Cardiac muscle cell (in vitro differentiated cells and primary cell): ENCODE measurements at regions not wholly inside any gene's neighbourhood (a gene's known extent, or its start where the extent isn't known, plus 50 kb on each side); places are given as distances from the start of the nearest gene placed in this dataset.

Source experiments
- DNase-seq, 2 donors: peaks; one replicate each; pipeline versions ENCODE4 v3.0.0 to v3.0.0-alpha.2; 2010 to 2017; ENCODE audit warnings: low read depth in 1 of 2, low spot score in 1 of 2
- H3K27ac ChIP-seq: fragments of 200-600 bp; sonication (generic); 2 replicates; pipeline ENCODE4 v1.5.1; 2016
- H3K27me3 ChIP-seq: fragments of 200-600 bp; sonication (generic); 2 replicates; pipeline ENCODE4 v1.6.0; 2016; ENCODE audit warnings: control low read depth
- H3K36me3 ChIP-seq: fragments of 200-600 bp; sonication (generic); 2 replicates; pipeline ENCODE4 v1.5.1; 2016; ENCODE audit warnings: control low read depth
- H3K4me1 ChIP-seq: fragments of 200-600 bp; sonication (generic); 2 replicates; pipeline ENCODE4 v1.8.1; 2017; ENCODE audit warnings: low read depth, mild to moderate bottlenecking, mixed run types
- H3K4me3 ChIP-seq: fragments of 200-600 bp; sonication (generic); 2 replicates; pipeline ENCODE4 v1.5.1; 2016; ENCODE audit warnings: mild to moderate bottlenecking
- H3K9me3 ChIP-seq: fragments of 200-600 bp; sonication (generic); 2 replicates; pipeline ENCODE4 v1.5.1; 2017; ENCODE audit warnings: low read depth, mild to moderate bottlenecking, control low read depth
- TF ChIP-seq, protein P1 (sequence below): IDR thresholded peaks from 2 replicates; pipeline ENCODE4 v1.5.1; 2012; ENCODE audit warnings: low read depth, mild to moderate bottlenecking, low read length

DNA sequence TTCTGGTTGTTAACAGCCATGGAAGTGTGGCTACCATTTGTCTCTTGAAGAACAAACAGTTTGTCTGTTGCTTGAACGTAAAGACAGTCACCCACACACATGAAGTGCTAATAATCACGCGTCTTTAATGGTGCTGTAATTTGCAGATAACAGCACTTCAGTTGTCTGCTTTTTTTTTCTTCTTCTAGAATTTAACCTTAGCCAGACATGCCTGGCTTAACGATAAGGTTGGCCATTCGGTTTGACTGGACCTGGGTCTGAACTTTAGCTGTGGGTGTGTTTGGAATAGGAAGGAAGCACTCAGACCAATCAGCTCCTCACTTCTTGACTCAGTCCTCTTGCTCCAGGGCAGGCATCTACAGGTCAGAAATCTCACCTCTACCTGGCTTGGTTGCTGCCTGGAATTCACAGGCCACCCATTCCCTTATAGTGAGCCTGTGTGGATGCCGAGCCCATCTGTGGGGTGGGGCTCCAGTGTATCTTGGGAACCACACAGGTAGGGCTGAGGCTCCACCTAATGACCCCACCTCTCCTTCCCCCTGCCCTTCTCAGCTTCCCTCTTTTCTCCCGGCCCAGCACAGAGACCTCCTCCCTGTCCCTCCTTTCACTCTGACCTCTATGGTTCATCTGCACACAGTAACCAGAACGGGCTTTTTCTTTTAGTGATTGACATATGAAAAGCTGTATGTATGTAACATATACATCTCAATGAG is 246.4 kb upstream of the PWP1 start:
- Histone ChIP-seq H3K4me3 (no peak overlapping the region), H3K36me3 (no peaks in the 10 kb centered on the region), H3K4me1 (no peaks in the 10 kb centered on the region), H3K27ac (no peak overlapping the region), H3K9me3 (no peaks in the 10 kb centered on the region), H3K27me3 (no peaks in the 10 kb centered on the region)
- no peak for DNase-seq
- TF ChIP-seq, protein P1, sequence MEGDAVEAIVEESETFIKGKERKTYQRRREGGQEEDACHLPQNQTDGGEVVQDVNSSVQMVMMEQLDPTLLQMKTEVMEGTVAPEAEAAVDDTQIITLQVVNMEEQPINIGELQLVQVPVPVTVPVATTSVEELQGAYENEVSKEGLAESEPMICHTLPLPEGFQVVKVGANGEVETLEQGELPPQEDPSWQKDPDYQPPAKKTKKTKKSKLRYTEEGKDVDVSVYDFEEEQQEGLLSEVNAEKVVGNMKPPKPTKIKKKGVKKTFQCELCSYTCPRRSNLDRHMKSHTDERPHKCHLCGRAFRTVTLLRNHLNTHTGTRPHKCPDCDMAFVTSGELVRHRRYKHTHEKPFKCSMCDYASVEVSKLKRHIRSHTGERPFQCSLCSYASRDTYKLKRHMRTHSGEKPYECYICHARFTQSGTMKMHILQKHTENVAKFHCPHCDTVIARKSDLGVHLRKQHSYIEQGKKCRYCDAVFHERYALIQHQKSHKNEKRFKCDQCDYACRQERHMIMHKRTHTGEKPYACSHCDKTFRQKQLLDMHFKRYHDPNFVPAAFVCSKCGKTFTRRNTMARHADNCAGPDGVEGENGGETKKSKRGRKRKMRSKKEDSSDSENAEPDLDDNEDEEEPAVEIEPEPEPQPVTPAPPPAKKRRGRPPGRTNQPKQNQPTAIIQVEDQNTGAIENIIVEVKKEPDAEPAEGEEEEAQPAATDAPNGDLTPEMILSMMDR, result no peak

DNA sequence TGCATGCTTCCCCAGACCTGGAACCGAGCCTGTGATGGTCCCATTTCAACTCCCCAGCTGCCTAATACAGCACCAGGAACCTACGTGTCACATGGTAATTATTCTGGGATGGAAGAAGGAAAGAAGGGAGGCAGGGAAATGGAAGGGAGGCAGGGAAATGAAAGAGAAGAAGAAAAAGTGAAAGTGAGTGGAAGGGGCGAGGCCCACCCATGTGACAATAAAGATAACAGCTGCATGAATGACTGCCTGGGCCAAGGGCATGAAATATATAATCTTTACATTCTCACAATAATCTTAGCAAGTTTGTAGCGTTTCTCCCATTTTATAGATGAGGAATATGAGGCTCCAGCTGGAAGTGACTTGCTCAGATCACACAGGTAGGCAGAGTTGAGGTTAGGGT is 245.0 kb upstream of the PWP1 start:
- no peak for DNase-seq
- Histone ChIP-seq H3K27ac (no peak overlapping the region), H3K36me3 (no peaks in the 10 kb centered on the region), H3K27me3 (no peaks in the 10 kb centered on the region), H3K4me1 (peaks cover 4% of the 10 kb centered on the region), H3K4me3 (no peak overlapping the region), H3K9me3 (no peaks in the 10 kb centered on the region)
- TF ChIP-seq, protein P1, result no peak

- H3K9me3 ChIP-seq, result no peaks in the 10 kb centered on the region
Observed at GRCh38 chr12:107441665-107442300, 243.8 kb upstream of the PWP1 start.

GRCh38 chr12:107442326-107442987 is 243.1 kb upstream of the PWP1 start:
- Histone ChIP-seq H3K9me3 (no peaks in the 10 kb centered on the region), H3K4me1 (peaks cover 4% of the 10 kb centered on the region), H3K4me3 (no peak overlapping the region), H3K27me3 (no peaks in the 10 kb centered on the region), H3K36me3 (no peaks in the 10 kb centered on the region), H3K27ac (no peak overlapping the region)
- peak in 1 of 2 donors; percentile 2 for DNase-seq
- TF ChIP-seq, protein P1, result no peak

More at GRCh38 chr12:107441665-107442300, 243.8 kb upstream of the PWP1 start:
- peaks cover 4% of the 10 kb centered on the region for H3K4me1 ChIP-seq
- no peak overlapping the region for H3K4me3 ChIP-seq
- H3K27ac ChIP-seq, result no peak overlapping the region
- peak in 1 of 2 donors; percentile 30 for DNase-seq
- H3K27me3 ChIP-seq, result no peaks in the 10 kb centered on the region
- TF ChIP-seq, protein P1, result no peak
- H3K36me3 ChIP-seq, result no peaks in the 10 kb centered on the region

GRCh38 chr12:107443320-107444090 is 242.1 kb upstream of the PWP1 start:
- peaks cover 4% of the 10 kb centered on the region for H3K4me1 ChIP-seq
- no peaks in the 10 kb centered on the region for H3K36me3 ChIP-seq
- no peak overlapping the region for H3K4me3 ChIP-seq
- no peak for DNase-seq
- H3K27me3 ChIP-seq, result no peaks in the 10 kb centered on the region
- TF ChIP-seq, protein P1, result no peak
- H3K27ac ChIP-seq, result no peak overlapping the region
- no peaks in the 10 kb centered on the region for H3K9me3 ChIP-seq
